NCI-H1930 (cell line): ENCODE measurements at regions not wholly inside any gene's neighbourhood (a gene's known extent, or its start where the extent isn't known, plus 50 kb on each side); places are given as distances from the start of the nearest gene placed in this dataset.

Experiments used
- DNase-seq, 2 experiments: peaks; one replicate each; lab custom pipeline; 2025; lab: John Stamatoyannopoulos, UW

DNA sequence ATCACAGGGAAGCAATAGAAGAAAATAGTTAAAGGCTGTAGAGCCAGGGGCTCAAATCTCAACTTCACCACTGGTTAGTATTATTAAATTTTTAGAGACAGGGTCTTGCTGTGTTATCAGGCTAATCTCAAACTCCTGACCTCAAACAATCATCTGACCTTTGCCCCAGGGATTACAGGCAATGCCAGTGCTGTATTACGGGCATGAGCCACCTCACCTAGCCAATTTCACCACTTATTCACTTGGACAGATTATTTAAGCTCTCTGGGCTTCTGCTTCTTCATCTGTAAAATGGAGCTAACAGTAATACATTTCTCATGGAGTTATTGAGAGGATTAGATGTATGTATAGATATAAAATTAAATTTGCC is 155.9 kb upstream of the KLF4 start:
- no peak for DNase-seq

DNA sequence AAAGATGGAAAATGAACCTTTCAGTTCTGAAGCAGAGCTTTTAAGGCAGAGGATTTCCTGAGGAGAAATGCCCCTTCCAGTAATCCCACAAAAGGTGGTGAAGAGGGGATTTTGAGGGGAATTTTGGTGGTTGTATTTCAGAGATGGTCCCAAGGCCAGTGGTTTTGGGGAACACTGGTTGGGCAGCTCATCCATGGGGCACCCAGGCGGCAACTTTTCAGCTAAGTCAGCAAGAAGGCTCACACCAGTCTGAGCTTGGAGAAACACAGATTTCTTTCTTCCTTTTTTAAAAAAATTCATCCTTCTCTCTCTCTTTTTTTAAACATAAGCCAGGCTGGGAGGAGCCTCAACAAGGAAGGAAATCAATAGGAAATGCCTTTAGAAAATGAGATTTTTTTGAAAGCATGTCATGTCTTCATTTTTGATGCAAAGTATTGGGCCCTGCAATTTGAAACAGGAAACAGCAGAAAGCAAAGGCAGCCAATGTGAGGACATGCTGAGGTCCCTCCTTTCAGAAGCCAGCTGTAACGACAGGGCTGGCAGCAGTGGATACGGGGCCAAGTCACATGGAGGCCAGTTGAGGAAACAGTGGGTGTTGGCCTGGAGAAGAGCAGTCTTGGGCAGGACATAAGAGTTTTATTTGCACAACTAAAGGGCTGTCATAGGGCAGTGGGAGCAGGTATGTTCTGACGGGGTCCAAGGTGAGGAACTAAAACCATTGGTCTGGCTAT is 155.3 kb upstream of the KLF4 start:
- no peak for DNase-seq

DNA sequence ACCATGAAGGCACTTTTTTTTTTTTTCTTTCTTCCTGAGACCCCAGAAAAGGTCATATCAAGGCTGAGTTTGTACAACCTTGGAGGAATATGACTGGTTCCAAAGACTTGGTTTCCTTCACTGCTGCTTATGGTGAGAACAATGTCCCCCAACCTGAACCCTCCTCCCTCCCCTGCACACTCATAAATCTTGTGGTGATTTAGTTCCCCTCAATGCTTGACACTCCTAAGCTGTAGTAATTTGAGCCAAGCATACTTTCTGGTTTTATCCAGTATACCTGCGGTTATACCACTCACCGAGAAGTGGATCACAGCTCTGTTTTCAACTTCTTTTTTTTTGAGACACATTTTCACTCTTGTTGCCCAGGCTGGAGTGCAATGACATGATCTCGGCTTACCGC is 149.9 kb upstream of the KLF4 start:
- DNase-seq = no peak

DNA sequence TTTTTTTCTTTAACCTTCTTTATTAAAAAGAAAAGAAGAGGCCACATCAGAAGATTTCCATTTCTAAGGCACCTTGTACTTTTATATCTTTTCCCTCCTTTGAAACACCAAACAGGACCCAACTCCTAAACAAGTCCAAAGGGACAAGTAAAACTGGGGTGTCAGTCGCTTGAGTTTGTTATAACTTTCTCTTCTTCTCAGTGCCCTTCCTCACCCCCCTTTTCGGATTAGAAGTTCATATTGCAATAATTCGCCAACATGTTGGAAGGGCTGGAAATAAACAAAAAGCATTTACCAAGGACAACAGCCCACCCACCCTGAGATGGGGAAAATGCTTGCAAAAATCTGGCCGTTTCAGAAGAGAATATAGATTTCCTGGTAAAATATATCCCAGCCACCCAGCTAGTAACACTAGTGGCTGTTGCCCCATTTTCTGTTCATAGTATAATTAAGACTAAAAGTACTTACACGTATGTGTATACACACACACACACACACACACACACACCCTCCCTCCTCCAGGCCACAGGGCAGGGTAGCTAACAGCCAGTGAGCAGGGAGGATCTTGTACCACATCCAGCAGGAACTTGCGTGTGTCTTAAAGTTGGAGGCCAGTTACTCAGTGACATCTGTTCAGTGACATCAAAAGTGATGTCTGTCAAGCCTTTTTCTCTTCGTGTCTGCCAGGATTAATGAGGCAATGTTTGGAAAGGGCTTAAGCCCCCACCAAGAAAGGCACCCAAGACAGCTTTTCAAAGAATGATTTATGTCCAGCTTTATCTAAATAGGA is 149.1 kb upstream of the KLF4 start:
- no peak for DNase-seq

DNA sequence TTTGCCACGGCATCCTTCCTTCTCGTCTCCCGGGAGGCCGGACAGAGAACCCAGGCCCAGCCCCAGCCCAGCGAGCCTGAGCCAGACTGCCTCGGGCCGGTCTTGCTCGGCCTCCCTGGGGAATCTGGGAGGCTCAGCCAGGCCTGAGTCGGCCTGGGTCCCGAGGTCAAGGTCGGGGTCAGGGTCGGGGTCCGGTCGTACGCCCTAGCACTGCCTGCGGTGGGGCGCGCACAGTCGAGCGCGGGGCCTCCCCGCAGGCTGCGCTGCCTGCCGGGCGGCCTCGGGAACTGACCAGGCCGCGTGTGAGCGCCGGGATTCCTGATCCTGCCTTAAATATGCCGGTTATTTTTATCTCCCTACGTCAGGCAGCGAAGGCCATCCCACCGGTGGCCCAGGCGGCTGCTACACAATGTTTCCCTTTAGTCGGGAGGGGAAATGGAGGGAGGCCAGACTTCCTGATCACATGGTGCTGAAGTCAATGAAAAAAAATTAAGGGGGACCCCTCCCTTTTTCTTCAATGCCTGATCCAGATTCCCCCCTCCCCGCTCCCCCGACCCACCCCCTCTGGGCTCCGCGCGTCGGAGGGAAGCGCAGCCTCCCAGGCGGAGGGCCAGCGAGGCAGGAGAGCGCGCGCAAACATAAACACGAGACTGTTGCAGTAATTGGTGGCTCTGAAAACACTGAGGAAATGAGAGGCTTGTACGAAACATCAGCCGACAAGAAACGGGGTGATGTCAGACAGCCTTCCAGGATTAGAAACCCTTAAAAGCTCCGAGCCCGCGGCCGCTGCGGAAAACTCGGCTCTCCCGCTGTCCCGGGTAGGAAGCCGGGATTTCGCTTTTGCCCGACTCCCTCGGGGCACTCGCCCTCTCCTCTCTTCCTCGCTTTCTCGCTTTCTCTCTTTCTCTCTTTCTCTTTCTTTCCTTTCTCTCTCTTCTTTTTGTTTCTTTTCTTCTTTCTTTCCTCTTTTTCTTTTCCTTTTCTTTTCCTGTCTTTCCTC is 148.2 kb upstream of the KLF4 start:
- DNase-seq = no peak

DNA sequence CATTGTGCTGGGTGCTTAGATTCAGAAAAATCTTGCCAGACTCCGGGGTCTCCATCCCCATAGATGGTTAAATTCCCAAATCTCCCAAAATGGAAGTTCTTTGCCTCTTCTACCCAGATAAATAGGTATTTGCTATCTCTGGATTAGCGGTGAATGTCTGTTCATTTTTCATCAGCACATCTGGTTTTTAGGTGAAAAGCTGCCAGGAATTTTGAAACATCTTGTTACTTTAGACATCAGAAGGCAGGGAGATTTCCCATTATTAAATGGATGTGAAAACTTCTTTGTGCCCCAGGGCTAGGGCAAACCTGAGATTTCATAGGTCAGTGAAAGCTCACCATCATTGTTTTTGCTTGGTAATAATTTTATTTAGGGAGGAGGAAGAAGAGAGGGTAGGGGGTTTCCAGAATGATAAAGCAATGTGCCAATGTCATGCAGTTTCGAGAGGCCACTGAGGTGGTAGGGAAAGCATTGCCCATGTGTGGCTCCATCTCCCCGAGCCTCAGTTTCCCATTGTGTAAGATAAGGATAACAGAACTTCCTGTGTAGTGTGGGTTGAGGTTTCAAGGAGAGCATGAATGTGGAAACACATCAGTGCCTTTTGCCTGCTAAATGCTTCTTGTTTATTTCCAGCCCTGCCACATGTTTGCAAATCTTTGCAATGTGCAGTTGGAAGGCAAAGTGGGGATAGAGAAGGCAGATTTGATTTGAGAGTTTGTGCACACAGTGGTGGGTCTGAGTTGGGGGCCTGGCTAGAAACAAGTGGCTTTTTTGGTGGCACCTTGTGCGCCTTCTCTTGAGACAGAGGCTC is 147.2 kb upstream of the KLF4 start:
- DNase-seq = no peak

DNA sequence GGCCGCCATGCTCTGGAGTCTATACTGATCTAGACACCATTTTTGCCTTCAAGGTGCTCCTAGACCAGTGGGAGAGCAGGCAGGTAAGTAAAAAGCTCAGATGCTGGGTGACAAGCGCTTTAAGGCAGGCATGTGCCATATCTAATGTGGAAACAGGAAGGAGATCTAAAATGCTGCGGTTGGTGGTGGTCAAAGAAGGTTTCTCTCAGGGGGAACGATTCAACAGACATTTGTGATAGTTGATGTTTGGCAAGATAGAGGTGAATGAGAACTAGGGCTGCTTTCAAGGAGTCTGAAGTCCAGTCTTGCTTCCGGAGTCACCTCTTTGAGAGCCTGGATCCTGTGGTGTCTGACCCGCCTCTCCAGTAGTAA is 146.2 kb upstream of the KLF4 start:
- DNase-seq = no peak

DNA sequence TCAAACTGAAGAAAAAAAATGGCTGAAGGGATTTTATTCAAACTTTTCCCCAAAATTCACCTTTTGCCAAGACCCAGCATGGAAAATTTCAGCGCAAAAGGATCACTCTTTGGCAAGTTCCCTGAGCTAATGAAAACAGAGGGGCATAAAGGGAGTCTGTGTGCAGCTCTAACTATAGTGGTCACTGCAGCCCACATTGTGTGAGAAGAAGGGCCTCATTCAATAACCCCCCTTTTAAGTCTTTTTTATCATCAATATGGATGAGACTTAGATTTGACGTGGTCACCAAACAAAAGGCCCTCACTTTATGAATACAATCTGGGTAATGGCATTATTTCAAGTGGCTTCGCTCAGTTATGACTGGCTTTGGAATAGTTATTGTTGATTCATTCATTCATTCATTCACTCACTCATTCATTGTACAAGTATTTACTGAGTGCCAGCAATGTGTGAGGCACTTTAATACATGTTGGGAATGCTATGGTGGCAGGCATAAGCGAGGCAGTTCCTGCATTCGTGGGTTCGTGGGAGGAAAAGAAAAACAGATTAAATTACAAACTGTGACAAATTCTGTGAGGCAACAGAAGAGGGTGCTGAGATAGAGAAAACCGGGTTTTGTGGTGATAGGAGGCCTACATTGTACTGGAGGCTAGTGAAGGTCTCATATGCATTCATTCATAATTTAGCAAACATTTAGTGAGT is 145.7 kb upstream of the KLF4 start:
- no peak for DNase-seq

DNA sequence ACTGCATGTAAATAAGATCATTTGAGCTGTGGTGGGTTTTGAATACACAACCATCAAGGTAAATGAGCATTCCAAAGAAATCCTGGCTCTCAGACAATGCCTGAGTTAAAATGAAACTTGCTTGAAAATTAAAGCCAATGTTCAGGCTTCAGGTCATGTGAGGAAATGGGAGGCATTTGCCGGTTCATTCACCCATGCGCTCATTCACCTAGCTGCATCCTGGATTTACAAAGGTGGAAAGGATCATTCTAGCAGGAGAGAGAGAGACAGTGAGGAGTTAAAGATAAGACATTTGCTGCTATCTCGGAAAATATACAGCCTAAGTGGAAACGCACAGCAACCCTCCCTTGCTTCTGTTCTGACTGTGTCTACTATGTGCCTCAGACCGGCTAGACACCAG is 143.8 kb upstream of the KLF4 start:
- no peak for DNase-seq

DNA sequence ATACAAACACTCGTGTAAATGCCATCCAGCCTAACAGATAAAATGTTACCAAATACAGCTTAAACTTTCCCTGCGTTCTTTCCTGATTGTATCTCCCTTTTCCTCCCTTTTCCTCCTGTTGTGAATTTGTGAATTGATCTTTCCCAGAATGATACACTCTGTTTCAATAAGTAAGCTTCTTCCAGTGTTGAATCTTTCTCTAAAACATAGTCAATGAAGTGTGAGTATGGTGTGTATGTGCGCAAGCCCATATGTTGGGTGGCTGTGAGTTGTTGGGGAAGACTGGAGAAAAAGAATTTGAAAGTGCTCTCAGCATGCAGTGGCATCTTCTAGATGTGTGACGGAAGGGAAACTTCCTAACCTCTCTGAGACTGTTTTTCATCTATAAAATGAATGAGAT is 143.1 kb upstream of the KLF4 start:
- DNase-seq = no peak

DNA sequence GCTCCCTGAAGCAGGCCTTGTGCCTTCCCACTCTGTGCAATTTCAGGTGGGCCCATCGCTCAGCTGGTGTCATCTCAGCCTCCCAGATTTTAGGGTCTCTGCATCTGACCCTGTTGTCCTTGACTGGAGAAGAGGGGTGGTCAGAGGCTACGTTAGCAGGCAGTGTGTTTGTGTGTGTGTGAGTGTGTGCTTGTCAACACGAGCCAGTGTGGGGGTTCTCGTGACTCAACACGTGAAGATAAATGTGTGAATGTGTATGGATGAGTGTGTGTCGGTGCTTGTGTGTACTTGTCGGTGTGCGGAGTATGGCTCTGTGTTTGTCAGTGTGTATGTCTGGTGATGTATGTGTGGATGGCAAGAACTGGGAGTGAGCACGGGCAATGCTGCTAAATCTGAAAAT is 142.6 kb upstream of the KLF4 start:
- DNase-seq = no peak

DNA sequence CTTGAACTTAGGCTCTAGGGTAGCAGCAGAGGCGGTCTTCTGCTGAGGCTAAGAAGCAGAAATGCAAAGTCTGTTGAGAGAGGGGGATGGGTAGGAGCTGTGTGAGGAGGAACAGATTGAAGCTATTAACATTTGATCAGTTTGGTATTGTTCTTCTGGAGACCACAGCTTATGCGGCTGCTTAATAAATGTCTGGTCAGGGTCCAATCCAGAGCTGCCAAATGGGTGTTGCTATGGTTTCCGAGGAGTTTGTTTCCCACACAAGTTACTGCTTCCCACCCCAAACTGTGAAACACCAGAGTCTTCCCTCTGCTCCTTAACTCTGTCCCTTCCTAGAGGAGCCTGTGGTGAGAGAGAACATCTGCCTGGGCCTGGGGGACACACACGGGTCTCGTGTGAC is 142.2 kb upstream of the KLF4 start:
- no peak for DNase-seq

DNA sequence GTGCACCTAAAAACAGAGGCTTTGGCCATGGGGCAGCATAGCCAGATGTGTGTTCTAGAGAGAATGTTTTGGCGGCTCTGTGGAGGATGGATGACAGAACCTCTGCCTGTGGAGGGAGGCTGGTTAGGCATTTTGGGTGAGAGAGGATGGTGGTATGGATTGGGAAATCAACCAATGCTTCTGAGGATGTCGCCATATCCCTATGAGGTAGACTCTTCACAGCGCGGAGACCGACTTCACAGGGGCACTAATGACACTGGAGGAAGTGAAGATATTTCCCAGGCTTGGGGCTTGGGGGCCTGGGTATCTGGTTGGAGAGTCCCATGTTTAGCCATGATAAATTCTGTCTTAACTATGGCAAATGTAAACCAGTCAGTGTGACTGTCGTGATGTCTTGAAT is 140.6 kb upstream of the KLF4 start:
- DNase-seq = no peak

DNA sequence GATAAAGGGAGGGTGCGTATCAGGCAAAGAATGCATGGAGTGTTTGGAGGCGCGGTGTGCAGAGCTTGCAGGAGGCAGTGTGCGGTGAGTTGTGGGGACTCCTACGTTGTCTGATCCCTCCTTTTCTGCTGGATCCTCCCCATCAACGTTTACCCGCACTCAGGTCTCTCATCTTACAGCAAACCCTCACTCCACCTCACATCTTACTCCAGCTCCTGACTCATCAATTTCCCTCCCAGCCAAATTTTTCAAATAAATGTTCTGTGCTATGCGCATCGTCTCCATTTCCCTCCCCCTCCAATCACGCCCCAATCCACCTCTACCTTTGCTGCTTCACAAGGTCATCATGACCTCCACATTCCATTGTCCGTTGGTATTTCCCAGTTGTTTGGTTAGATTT is 138.9 kb upstream of the KLF4 start:
- no peak for DNase-seq

DNA sequence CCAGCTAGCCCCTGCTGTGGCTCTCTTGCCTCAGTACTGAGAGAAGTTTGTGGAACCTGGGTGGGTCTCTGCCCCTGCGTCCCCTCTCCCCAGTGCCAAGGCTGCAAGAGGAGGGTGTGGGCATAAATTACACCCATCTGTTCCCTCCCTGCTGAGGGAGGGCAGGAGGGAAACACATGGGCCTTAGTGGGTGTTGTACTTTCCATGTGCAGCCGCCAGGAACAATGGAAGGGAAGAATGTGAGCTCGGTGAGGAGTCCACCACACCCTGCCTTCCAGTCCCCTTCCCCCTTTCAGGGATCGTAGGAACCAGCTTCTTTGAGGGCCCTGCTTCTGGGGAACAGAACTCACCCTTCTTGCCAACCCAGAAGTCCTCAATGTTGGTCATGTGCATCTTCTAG is 138.2 kb upstream of the KLF4 start:
- no peak for DNase-seq

DNA sequence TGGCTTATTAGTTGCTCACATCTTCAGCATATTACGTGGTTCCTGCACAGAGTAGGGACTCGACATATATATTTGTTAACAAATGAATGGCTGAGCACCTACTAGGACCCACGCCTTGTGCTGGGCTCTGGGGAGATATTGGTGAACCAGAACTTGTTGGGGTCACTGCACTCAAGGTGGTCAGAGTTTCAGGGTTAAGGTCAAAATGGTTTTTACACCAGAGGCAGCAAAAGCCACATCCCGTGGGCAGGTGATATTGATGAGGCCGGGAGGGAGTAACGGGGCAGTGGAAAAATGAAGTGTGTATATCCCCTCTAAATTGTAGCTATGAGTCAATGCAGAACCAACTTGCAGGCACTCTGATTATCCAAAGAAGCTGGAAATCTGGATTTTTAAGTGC is 136.5 kb upstream of the KLF4 start:
- no peak for DNase-seq

DNA sequence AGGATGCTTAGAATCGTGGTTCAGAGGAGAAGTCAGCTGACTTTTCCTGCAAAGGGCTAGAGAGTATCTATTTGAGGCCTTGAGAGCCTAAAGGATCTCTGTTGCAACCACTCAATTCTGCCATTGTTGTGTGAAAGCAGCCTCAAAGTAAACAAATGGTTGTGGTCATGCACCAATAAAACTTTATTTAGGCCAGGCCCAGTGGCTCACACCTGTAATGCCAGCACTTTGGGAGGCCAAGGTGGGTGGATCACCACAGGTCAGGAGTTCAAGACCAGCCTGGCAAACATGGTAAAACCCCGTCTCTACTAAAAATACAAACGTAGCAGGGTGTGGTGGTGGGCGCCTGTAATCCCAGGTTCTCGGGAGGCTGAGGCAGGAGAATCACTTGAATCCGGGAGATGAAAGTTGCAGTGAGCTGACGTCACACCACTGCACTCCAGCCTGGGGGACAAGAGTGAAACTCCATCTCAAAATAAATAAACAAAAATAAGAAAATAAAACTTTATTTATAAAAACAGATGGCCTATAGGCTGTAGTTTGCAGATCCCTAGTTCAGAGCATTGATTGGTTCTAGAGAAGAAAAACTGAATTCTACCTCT is 135.9 kb upstream of the KLF4 start:
- DNase-seq = no peak

DNA sequence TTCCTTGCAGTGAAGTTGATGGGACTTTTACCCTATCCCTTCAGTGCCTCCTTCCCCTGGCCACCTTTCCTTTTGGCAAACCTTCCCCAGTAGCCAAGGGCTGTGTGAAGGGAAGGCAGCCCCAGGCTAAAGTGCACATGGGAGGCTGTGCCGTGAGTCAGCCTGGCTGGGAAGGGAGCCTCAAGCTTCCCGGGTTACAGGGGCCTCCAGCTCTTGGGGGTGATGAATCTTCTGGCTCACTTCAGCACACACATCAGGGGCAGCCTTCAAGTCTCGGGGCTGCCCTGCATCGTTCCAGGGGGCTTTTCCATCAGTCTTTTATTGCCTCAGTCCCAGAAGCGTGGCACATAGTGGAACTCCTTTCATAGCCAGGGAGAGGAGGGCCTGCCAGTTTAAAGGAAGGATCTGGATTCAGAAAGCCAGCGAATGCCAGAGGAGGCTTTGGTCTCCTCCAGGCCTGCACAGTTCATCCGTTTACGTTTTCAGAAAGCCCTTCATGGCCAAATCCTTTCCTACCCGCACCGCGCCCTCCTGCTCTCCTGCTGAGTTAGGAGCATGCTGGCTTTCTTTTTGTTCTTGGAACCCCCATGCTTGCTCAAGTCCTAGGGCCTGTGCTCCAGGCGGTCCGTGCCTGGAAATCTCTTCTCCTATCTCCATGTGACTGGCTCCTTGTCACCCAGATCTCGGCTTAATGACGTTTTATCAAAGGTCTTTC is 134.8 kb upstream of the KLF4 start:
- DNase-seq = no peak

DNA sequence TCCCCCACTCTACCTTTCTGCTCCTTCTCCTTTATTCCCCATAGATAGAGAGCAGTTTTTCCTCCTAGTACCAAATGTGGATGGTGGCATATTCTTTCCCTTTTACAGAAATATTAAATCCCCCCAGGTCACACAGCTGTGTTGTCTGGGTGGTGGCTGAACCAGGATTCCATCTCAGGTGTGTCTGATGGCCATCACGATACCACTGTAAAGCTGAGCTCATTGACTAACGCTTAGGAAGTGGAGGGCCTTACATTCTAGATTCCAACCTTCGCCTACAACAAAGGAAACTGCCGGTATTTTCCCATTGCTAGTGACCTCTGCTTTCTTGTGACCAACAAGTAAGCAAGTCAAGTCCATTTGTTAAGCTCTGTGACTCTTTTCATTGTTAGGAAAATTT is 131.9 kb upstream of the KLF4 start:
- no peak for DNase-seq

DNA sequence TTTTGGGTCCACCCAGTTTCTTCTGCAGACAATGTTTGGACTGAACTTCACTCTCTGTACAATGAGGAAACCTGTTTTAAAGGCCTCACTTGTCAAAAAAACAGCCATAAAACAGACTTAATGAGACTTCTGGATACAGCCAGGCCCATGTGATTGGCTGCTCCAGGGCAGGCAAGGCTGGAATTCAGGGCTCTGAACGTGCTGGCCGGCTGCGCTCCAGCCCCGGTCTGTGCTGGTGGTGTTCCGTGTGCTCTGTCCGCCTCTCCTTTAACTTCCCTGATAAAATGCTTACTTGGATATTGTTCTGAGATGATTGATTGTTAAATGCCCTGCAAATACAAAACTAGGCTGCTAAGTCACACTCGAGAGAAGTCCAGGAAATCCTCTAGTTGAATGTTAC is 131.2 kb upstream of the KLF4 start:
- DNase-seq = no peak
